ENCODE measurements at regions not wholly inside any gene's neighbourhood (a gene's known extent, or its start where the extent isn't known, plus 50 kb on each side); places are given as distances from the start of the nearest gene placed in this dataset.

GRCh38 chr15:70273808-70274207 is 176.1 kb upstream of the TLE3 start:
- CTCF ChIA-PET, result interaction anchor here (0.7 to 0.9 kb wide), 2 partner anchors 55 to 179 kb away, joined by 3 to 6 read pairs; no protein-coding TSS in a partner anchor
- no peak overlapping the region for H3K27ac ChIP-seq
- DNase-seq (ENCODE audit: low spot score), result no peak
- no peak for TF ChIP-seq CTCF (conservative IDR thresholded peaks at IDR 0.05; ENCODE audit: low read depth)
- POLR2A ChIA-PET (ENCODE audit: low non-redundant PET), result no interaction called here

GRCh38 chr15:70272565-70273355 is 175.0 kb upstream of the TLE3 start:
- no peak for DNase-seq (ENCODE audit: low spot score)
- ChIA-PET CTCF (interaction anchor here (0.6 to 0.9 kb wide), 2 partner anchors 43 to 56 kb away, joined by 3 to 6 read pairs; no protein-coding TSS in a partner anchor), POLR2A (ENCODE audit: low non-redundant PET) (no interaction called here)
- no peak for TF ChIP-seq CTCF (conservative IDR thresholded peaks at IDR 0.05; ENCODE audit: low read depth)
- H3K27ac ChIP-seq, result no peak overlapping the region

DNA sequence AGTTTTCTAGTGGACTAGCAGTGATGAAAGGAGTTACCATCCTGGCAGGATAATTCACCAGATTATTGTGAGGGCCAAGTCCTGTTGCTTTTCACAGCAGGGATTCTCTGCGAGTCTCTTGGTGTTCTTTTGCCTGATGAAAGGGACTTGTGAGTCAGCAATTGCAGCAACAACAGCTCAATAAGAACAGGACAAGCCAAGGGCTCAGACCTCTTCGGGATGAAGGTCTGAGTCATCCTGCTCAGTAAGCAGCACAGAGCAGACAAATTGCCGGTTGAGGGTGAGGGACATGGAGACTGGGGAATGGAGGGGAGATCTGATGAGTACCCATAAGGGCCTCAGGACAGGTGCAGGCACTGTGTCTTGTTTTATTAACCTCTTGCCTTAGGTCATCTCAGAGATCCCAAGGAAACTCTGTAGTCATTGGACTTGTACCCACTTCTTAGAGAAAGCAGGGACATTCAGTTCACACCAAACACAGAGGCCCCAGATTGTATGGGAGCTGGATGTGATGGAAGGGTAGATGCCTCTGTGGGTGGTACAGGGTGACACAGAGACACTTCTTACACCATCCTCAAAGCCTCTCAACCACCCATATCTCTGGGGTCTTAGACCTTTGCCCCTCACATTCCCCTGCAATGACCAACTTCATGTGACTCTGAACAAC is 173.8 kb upstream of the TLE3 start:
- POLR2A ChIA-PET (ENCODE audit: low non-redundant PET), result no interaction called here
- H3K27ac ChIP-seq, result peak overlapping the region; percentile 55
- CTCF ChIA-PET, result interaction anchor here (0.6 kb wide), 1 partner anchor 324 kb away, joined by 3 read pairs; no protein-coding TSS in a partner anchor
- no peak for TF ChIP-seq CTCF (conservative IDR thresholded peaks at IDR 0.05; ENCODE audit: low read depth)
- DNase-seq (ENCODE audit: low spot score), result peak; percentile 88

DNA sequence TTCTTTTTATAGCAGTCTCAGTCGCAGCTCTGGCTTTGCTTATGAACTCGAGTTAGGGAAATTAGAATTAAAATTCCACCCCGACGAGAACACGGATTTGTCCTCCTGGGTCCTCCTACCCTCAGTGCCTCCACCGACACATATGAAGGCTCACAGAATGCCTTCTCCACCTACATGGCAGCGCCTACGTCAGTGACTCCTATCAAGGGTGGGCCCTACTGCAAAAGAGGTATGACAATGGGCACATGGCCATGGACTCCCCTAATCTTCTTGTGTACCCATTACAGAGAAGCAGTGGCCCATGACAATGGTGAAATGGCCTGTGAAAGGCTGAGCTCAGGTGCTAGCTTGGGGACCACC is 173.0 kb upstream of the TLE3 start:
- peak overlapping the region; percentile 55 for H3K27ac ChIP-seq
- no peak for TF ChIP-seq CTCF (conservative IDR thresholded peaks at IDR 0.05; ENCODE audit: low read depth)
- DNase-seq (ENCODE audit: low spot score), result no peak
- ChIA-PET POLR2A (ENCODE audit: low non-redundant PET) (no interaction called here), CTCF (interaction anchor here (0.6 kb wide), 1 partner anchor 325 kb away, joined by 3 read pairs; no protein-coding TSS in a partner anchor)

DNA sequence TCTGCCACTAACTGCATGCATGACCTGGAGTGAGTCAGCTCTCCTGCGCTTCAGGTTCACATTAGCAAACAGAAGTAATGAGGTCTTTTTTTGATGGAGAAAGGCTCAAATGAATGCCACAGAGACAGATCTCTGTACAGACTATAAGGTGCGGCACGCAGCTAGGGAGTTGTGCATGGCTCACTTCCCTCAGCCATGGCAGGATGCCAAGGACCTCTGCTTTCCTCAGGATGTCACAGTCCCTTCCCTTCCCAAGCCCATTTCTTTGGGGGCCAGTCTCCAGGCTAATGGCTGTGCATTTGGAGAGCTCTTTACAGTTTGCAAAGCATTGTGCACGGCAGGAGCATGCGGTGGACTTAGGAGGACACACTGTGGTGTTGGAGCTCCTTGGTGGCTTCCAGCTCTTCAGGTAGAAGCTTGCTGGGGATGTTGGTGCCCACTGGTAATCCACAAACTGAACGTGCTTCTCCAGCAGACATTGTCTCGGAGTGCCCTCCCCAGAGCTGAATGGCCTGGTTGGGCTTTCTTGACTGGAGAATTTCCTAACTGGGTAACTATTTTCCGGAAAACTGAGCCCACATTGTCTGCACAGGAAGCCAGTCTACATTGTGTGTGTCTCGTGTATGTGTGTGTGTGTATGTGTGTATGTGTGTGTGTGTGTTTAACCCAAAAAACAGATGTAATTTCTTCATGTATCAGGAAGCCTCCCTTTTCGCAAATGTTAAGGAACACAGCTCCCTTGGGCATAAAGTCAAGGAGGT is 172.5 kb upstream of the TLE3 start:
- H3K27ac ChIP-seq, result no peak overlapping the region
- ChIA-PET CTCF (interaction anchor here (1.7 kb wide), 1 partner anchor 168 kb away, joined by 4 read pairs; no protein-coding TSS in a partner anchor), POLR2A (ENCODE audit: low non-redundant PET) (no interaction called here)
- no peak for TF ChIP-seq CTCF (conservative IDR thresholded peaks at IDR 0.05; ENCODE audit: low read depth)
- no peak for DNase-seq (ENCODE audit: low spot score)

DNA sequence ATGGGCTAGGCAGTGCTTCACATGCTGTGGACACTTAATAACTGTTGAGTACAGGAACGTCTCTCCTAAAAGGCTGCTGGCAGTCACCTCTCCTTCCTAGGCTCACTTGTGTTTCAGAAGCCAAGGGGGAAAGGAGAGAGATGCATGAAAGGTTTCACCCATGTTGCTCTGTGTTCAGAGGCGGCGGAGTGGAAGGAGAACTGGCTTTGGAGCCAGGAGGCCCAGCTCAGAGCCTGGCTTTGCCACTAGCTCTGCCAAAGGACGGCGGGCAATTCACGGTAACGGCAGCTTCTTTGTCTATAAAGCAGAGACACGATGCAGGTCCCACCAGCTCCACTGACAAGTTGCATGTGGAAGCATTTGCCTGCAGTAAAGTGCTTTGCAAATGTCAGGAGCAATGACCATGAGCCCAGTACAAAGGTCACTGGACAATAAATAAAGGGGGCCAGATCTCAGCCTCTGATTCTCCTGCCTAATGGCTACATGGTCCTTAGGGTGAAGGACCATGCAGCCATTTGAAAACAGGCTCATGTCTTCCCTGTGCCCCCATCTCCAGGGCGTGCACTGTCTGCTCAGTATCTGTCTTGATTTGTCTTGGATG is 171.7 kb upstream of the TLE3 start:
- POLR2A ChIA-PET (ENCODE audit: low non-redundant PET), result no interaction called here
- CTCF ChIA-PET, result interaction anchor here (1.7 kb wide), 1 partner anchor 168 kb away, joined by 4 read pairs; no protein-coding TSS in a partner anchor
- no peak for TF ChIP-seq CTCF (conservative IDR thresholded peaks at IDR 0.05; ENCODE audit: low read depth)
- DNase-seq (ENCODE audit: low spot score), result no peak
- H3K27ac ChIP-seq, result no peak overlapping the region
